ENCODE measurements at regions not wholly inside any gene's neighbourhood (a gene's known extent, or its start where the extent isn't known, plus 50 kb on each side); places are given as distances from the start of the nearest gene placed in this dataset.

DNA sequence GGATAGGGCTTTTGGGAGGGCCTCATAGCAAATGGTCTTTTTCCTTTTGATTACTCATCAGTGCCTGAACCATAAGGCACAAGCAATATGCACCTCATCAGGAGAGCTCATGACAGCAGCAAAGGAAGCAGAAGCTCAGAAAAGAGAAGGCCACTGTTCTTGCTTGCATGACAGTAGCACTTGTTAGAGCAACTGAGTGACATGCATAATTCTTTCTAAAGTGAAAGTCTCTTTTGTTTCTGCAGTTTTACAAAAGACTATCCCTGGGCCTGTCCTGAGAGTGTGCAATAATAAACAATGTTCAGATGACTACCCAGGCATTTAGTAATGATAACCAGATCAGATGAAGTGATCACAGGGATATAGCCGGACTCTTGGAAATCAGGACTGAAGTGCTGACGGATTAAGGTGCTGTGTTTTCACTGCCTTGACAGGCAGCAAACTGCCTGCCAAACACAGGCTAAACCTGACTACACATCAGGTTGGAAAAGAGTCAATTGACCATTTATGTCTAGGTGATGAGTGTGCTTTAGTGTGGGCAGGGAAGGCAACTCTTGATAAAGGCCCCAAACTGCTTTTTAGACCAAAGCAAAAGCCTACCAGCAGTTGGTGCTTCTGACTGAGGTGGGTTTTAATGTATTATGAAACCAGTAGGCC lies 1860.3 kb downstream of the TP53TG3F start:
- H3K4me3 ChIP-seq (ENCODE audit: low read depth, low read length) = no peak overlapping the region
- no peak for DNase-seq (ENCODE audit: low read depth)
- TF ChIP-seq MAX (IDR thresholded peaks at IDR 0.05; ENCODE audit: low read depth, low read length) (no peak), POLR2A (IDR thresholded peaks at IDR 0.05; ENCODE audit: extremely low read depth, insufficient read length) (no peak), MYC (IDR thresholded peaks at IDR 0.05; ENCODE audit: low read depth, low read length) (no peak)
- TF ChIP-seq, protein P1, sequence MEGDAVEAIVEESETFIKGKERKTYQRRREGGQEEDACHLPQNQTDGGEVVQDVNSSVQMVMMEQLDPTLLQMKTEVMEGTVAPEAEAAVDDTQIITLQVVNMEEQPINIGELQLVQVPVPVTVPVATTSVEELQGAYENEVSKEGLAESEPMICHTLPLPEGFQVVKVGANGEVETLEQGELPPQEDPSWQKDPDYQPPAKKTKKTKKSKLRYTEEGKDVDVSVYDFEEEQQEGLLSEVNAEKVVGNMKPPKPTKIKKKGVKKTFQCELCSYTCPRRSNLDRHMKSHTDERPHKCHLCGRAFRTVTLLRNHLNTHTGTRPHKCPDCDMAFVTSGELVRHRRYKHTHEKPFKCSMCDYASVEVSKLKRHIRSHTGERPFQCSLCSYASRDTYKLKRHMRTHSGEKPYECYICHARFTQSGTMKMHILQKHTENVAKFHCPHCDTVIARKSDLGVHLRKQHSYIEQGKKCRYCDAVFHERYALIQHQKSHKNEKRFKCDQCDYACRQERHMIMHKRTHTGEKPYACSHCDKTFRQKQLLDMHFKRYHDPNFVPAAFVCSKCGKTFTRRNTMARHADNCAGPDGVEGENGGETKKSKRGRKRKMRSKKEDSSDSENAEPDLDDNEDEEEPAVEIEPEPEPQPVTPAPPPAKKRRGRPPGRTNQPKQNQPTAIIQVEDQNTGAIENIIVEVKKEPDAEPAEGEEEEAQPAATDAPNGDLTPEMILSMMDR (IDR thresholded peaks at IDR 0.05; ENCODE audit: low read depth, low read length) = no peak

- DNase-seq (ENCODE audit: low read depth) = no peak
- TF ChIP-seq, protein P1 (IDR thresholded peaks at IDR 0.05; ENCODE audit: low read depth, low read length) = no peak
- no peak for TF ChIP-seq MYC (IDR thresholded peaks at IDR 0.05; ENCODE audit: low read depth, low read length)
- TF ChIP-seq MAX (IDR thresholded peaks at IDR 0.05; ENCODE audit: low read depth, low read length) = no peak
- no peak for TF ChIP-seq POLR2A (IDR thresholded peaks at IDR 0.05; ENCODE audit: extremely low read depth, insufficient read length)
- H3K4me3 ChIP-seq (ENCODE audit: low read depth, low read length) = no peak overlapping the region
These were observed 1866.5 kb downstream of the TP53TG3F start for GRCh38 chr16:35325936-35326335.

- TF ChIP-seq, protein P1 (IDR thresholded peaks at IDR 0.05; ENCODE audit: low read depth, low read length) = no peak
- no peak for TF ChIP-seq MYC (IDR thresholded peaks at IDR 0.05; ENCODE audit: low read depth, low read length)
- TF ChIP-seq POLR2A (IDR thresholded peaks at IDR 0.05; ENCODE audit: extremely low read depth, insufficient read length) = no peak
- no peak for TF ChIP-seq MAX (IDR thresholded peaks at IDR 0.05; ENCODE audit: low read depth, low read length)
- no peak overlapping the region for H3K4me3 ChIP-seq (ENCODE audit: low read depth, low read length)
- DNase-seq (ENCODE audit: low read depth) = no peak
These were observed 1879.9 kb downstream of the TP53TG3F start for GRCh38 chr16:35339337-35339736.

DNA sequence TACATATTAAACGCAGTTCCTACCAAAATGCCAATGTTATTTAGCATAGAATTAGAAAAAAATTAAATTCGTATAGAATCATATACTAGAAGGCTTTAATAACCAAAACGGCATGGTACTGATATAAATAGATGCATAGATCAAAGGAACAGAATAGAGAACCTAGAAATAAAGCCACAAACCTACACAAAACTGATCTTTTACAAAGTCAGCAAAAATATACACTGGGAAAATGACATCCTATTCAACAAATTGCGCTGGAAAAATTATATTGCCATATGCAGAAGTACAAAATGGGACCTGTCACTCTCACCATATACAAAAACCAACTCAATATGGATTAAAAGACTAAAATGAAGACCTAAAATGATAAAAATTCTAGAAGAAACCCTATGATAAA lies 1882.6 kb downstream of the TP53TG3F start:
- H3K4me3 ChIP-seq (ENCODE audit: low read depth, low read length) = no peak overlapping the region
- no peak for DNase-seq (ENCODE audit: low read depth)
- TF ChIP-seq, protein P1 (IDR thresholded peaks at IDR 0.05; ENCODE audit: low read depth, low read length) = no peak
- no peak for TF ChIP-seq MYC (IDR thresholded peaks at IDR 0.05; ENCODE audit: low read depth, low read length)
- no peak for TF ChIP-seq POLR2A (IDR thresholded peaks at IDR 0.05; ENCODE audit: extremely low read depth, insufficient read length)
- no peak for TF ChIP-seq MAX (IDR thresholded peaks at IDR 0.05; ENCODE audit: low read depth, low read length)

GRCh38 chr16:35344012-35344762 lies 1884.8 kb downstream of the TP53TG3F start:
- no peak overlapping the region for H3K4me3 ChIP-seq (ENCODE audit: low read depth, low read length)
- TF ChIP-seq MYC (IDR thresholded peaks at IDR 0.05; ENCODE audit: low read depth, low read length) = no peak
- TF ChIP-seq, protein P1 (IDR thresholded peaks at IDR 0.05; ENCODE audit: low read depth, low read length) = no peak
- no peak for TF ChIP-seq MAX (IDR thresholded peaks at IDR 0.05; ENCODE audit: low read depth, low read length)
- TF ChIP-seq POLR2A (IDR thresholded peaks at IDR 0.05; ENCODE audit: extremely low read depth, insufficient read length) = no peak
- DNase-seq (ENCODE audit: low read depth) = no peak

All from NB4 (cell line).